GM23248 (cell line): ENCODE measurements at regions not wholly inside any gene's neighbourhood (a gene's known extent, or its start where the extent isn't known, plus 50 kb on each side); places are given as distances from the start of the nearest gene placed in this dataset.

Experiments
- EZH2 ChIP-seq: fragments of 200-600 bp; sonication (generic); IDR thresholded peaks from 2 replicates; pipeline ENCODE4 v1.6.1; 2018; ENCODE audit warnings: antibody characterized with exemption, mild to moderate bottlenecking; ENCODE audit not compliant: insufficient read depth, poor library complexity, severe bottlenecking
- EZH2phosphoT487 ChIP-seq: fragments of 200-600 bp; sonication (generic); IDR thresholded peaks from 2 replicates; pipeline ENCODE4 v1.6.1; 2018; ENCODE audit warnings: antibody characterized with exemption, moderate library complexity, mild to moderate bottlenecking, low read depth; ENCODE audit not compliant: insufficient read depth

GRCh38 chr10:105967256-105967655 lies 1197.2 kb downstream of the SORCS1 start:
- TF ChIP-seq EZH2phosphoT487 = no peak
- TF ChIP-seq EZH2 = no peak
